ENCODE measurements at regions not wholly inside any gene's neighbourhood (a gene's known extent, or its start where the extent isn't known, plus 50 kb on each side); places are given as distances from the start of the nearest gene placed in this dataset.

DNA sequence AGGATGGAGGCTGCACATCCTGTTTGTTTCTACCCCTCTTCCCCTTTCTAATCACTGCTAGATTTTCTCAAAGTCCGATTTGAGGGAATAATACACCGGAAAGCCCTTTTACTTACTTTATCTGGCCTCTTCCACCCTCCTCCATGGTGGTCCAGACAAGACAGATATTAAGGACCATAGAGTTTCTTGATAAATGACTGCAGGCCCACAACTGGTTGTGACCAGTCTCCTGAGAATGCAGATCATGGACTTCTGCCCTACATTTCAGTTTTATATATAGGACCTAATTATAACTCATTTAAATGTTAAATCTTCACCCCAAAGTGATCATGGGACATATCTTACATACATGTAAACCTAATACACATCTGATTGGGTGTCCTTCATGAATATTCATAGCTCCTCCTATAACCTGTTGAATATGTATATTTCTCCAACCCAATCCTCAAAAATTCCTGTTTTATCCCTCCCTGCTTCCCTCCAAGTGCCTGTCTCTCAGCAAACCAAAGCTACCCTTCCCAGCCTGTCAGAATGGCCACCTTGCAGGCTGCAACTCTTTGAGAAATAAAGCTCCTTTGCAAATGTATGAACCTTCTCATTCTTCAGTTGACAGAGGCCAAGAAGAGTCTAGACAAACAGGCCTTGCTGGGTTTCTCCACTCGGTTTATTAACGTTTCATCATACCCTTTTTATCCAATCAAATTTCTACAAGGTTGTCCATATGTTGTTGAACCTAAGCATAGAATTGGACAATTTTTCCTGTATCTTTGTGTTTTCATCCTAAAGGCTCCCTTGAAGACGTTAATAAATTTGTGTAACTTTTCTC, 133.1 kb downstream of the HFE start:
- TF ChIP-seq POLR2A (IDR thresholded peaks at IDR 0.05; ENCODE audit: low read depth, low read length) (no peak), POLR2AphosphoS5 (IDR thresholded peaks at IDR 0.05; ENCODE audit: low read depth, low read length) (no peak), TAF1 (IDR thresholded peaks at IDR 0.05; ENCODE audit: low read depth, low read length) (no peak), SPI1 (IDR thresholded peaks at IDR 0.05; ENCODE audit: low read depth, low read length) (no peak), PAX5 (IDR thresholded peaks at IDR 0.05; ENCODE audit: insufficient read depth, low read length, severe bottlenecking) (no peak), POU2F2 (IDR thresholded peaks at IDR 0.05; ENCODE audit: low read depth, low read length) (no peak)

Data from GM12891 (cell line).